ENCODE measurements at regions not wholly inside any gene's neighbourhood (a gene's known extent, or its start where the extent isn't known, plus 50 kb on each side); places are given as distances from the start of the nearest gene placed in this dataset.
"Not testable (repeated sequence)": the region's sequence is repeated elsewhere in the genome, so short reads cannot be mapped to it uniquely, and the experiment has no call there.

GRCh38 chrX:90521284-90521683 lies 599.6 kb downstream of the TGIF2LX start:
- no CpG with 5 or more reads among the region's 27 CpGs for WGBS, 2 experiments (ENCODE audit: extremely low coverage in 1 of 2, insufficient coverage in 1 of 2, insufficient read length in 1 of 2, insufficient replicate concordance in 2 of 2, low coverage in 1 of 2, low lambda C conversion rate in 2 of 2, missing lambda C conversion rate in 1 of 2)
- FAIRE-seq; H3K27me3 ChIP-seq (replicated peaks in 1 of 4; ENCODE audit: control insufficient read depth in 3 of 4, extremely low read depth in 1 of 4, insufficient read depth in 3 of 4, low read length in 3 of 4); H2BK15ac ChIP-seq (ENCODE audit: low read length); H2BK12ac ChIP-seq (ENCODE audit: low read depth, low read length); H3K56ac ChIP-seq (replicated peaks; ENCODE audit: insufficient read length, low read depth, low read length); DNase-seq (ENCODE audit: low read depth in 1 of 2, low spot score in 2 of 2); CTCF ChIA-PET (ENCODE audit: partially characterized antibody); H3K4me1 ChIP-seq (replicated peaks in 1 of 4; ENCODE audit: control insufficient read depth in 3 of 4, insufficient read depth in 4 of 4, low read length in 3 of 4); H2BK5ac ChIP-seq (ENCODE audit: low read depth, low read length); H2BK120ac ChIP-seq (replicated peaks; ENCODE audit: low read depth, low read length); H3K23ac ChIP-seq (ENCODE audit: insufficient read length); H4K5ac ChIP-seq (ENCODE audit: insufficient read length, low read depth, low read length); H2AK5ac ChIP-seq (ENCODE audit: low read depth, low read length); H4K8ac ChIP-seq (ENCODE audit: extremely low read depth, insufficient read depth, low read length); H3K4me2 ChIP-seq (ENCODE audit: insufficient read depth in 1 of 2, low read depth in 2 of 2, low read length in 2 of 2); H2AFZ ChIP-seq (ENCODE audit: low read length); H3K14ac ChIP-seq (ENCODE audit: insufficient read length); H3K4me3 ChIP-seq (ENCODE audit: extremely low read depth in 1 of 4, insufficient read depth in 2 of 4, low read depth in 3 of 4, low read length in 4 of 4); POLR2A ChIA-PET (ENCODE audit: partially characterized antibody); H3K79me2 ChIP-seq (ENCODE audit: control insufficient read depth in 1 of 2, insufficient read depth in 2 of 2, low read length in 2 of 2); H3K9me3 ChIP-seq (ENCODE audit: insufficient read depth in 2 of 2, low read depth in 1 of 2, low read length in 1 of 2); H3K36me3 ChIP-seq (ENCODE audit: control insufficient read depth in 2 of 4, insufficient read depth in 4 of 4, low read length in 3 of 4); H3K79me1 ChIP-seq (ENCODE audit: low read depth, low read length); H3K4ac ChIP-seq (replicated peaks; ENCODE audit: insufficient read length, low read depth, low read length); H3K18ac ChIP-seq (ENCODE audit: extremely low read depth, low read length); H4K91ac ChIP-seq (replicated peaks; ENCODE audit: insufficient read length, low read length); H3K23me2 ChIP-seq (ENCODE audit: low read depth, low read length); H3K9ac ChIP-seq (replicated peaks in 1 of 4; ENCODE audit: extremely low read depth in 1 of 4, low read depth in 3 of 4, low read length in 3 of 4); H3K27ac ChIP-seq (ENCODE audit: low read depth, low read length); H4K20me1 ChIP-seq (replicated peaks in 1 of 2; ENCODE audit: control insufficient read depth in 1 of 2, insufficient read depth in 2 of 2, low read length in 2 of 2); H2BK20ac ChIP-seq (ENCODE audit: low read length): not testable (repeated sequence)

DNA sequence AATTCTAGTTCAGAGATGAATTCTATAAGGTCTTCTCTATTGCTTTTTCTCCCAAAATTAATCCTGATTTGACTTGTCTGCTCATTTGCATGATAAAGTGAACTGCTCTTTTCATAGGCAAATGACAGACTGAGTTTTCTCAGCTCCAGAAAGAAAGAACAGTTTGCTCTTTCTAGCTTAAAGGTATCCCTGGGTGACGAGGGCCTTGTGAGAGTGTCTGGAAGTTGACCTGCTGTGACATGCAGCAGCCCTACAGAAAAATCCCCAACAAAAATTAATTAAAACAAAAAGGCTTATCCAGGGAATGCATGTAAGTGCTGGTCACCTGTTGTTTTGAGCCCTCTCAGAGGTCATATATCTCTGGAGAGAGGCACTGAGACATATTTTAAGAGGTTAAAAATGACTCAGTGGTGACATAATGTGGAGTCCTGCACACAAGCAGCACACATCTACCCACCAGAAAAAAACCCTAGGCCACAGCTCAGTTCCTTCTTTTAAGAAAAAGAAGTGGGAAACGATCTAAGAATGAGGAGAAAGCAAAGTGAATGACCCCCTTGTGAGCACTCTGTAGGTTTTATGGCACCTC lies 602.8 kb downstream of the TGIF2LX start:
- H2BK120ac ChIP-seq (replicated peaks; ENCODE audit: low read depth, low read length); H3K4me3 ChIP-seq (ENCODE audit: extremely low read depth in 1 of 4, insufficient read depth in 2 of 4, low read depth in 3 of 4, low read length in 4 of 4); H3K14ac ChIP-seq (ENCODE audit: insufficient read length); H2BK5ac ChIP-seq (ENCODE audit: low read depth, low read length); H4K5ac ChIP-seq (ENCODE audit: insufficient read length, low read depth, low read length); H4K20me1 ChIP-seq (replicated peaks in 1 of 2; ENCODE audit: control insufficient read depth in 1 of 2, insufficient read depth in 2 of 2, low read length in 2 of 2); H3K79me2 ChIP-seq (ENCODE audit: control insufficient read depth in 1 of 2, insufficient read depth in 2 of 2, low read length in 2 of 2); DNase-seq (ENCODE audit: low read depth in 1 of 2, low spot score in 2 of 2); H3K23ac ChIP-seq (ENCODE audit: insufficient read length); H2BK20ac ChIP-seq (ENCODE audit: low read length); H3K27me3 ChIP-seq (replicated peaks in 1 of 4; ENCODE audit: control insufficient read depth in 3 of 4, extremely low read depth in 1 of 4, insufficient read depth in 3 of 4, low read length in 3 of 4); H4K8ac ChIP-seq (ENCODE audit: extremely low read depth, insufficient read depth, low read length); H3K27ac ChIP-seq (ENCODE audit: low read depth, low read length); H3K56ac ChIP-seq (replicated peaks; ENCODE audit: insufficient read length, low read depth, low read length); H3K9ac ChIP-seq (replicated peaks in 1 of 4; ENCODE audit: extremely low read depth in 1 of 4, low read depth in 3 of 4, low read length in 3 of 4); CTCF ChIA-PET (ENCODE audit: partially characterized antibody); H3K4me2 ChIP-seq (ENCODE audit: insufficient read depth in 1 of 2, low read depth in 2 of 2, low read length in 2 of 2); H2BK12ac ChIP-seq (ENCODE audit: low read depth, low read length); H4K91ac ChIP-seq (replicated peaks; ENCODE audit: insufficient read length, low read length); H3K79me1 ChIP-seq (ENCODE audit: low read depth, low read length); H3K4me1 ChIP-seq (replicated peaks in 1 of 4; ENCODE audit: control insufficient read depth in 3 of 4, insufficient read depth in 4 of 4, low read length in 3 of 4); H3K18ac ChIP-seq (ENCODE audit: extremely low read depth, low read length); H2BK15ac ChIP-seq (ENCODE audit: low read length); H3K4ac ChIP-seq (replicated peaks; ENCODE audit: insufficient read length, low read depth, low read length); H2AK5ac ChIP-seq (ENCODE audit: low read depth, low read length); H2AFZ ChIP-seq (ENCODE audit: low read length); H3K23me2 ChIP-seq (ENCODE audit: low read depth, low read length); H3K36me3 ChIP-seq (ENCODE audit: control insufficient read depth in 2 of 4, insufficient read depth in 4 of 4, low read length in 3 of 4); H3K9me3 ChIP-seq (ENCODE audit: insufficient read depth in 2 of 2, low read depth in 1 of 2, low read length in 1 of 2): not testable (repeated sequence)
- FAIRE-seq: peak; percentile 91
- 44% methylated on average over 1 of the region's 2 CpGs; no CpG with 5 or more reads in 1 of the 2 experiments for WGBS, 2 experiments (ENCODE audit: extremely low coverage in 1 of 2, insufficient coverage in 1 of 2, insufficient read length in 1 of 2, insufficient replicate concordance in 2 of 2, low coverage in 1 of 2, low lambda C conversion rate in 2 of 2, missing lambda C conversion rate in 1 of 2)
- POLR2A ChIA-PET (ENCODE audit: partially characterized antibody): interaction anchor here (0.6 kb wide), 1 partner anchor 47 kb away, joined by 3 read pairs; no protein-coding TSS in a partner anchor

All from H1 (cell line).